ENCODE measurements at regions not wholly inside any gene's neighbourhood (a gene's known extent, or its start where the extent isn't known, plus 50 kb on each side); places are given as distances from the start of the nearest gene placed in this dataset.
"Not testable (repeated sequence)": the region's sequence is repeated elsewhere in the genome, so short reads cannot be mapped to it uniquely, and the experiment has no call there.

DNA sequence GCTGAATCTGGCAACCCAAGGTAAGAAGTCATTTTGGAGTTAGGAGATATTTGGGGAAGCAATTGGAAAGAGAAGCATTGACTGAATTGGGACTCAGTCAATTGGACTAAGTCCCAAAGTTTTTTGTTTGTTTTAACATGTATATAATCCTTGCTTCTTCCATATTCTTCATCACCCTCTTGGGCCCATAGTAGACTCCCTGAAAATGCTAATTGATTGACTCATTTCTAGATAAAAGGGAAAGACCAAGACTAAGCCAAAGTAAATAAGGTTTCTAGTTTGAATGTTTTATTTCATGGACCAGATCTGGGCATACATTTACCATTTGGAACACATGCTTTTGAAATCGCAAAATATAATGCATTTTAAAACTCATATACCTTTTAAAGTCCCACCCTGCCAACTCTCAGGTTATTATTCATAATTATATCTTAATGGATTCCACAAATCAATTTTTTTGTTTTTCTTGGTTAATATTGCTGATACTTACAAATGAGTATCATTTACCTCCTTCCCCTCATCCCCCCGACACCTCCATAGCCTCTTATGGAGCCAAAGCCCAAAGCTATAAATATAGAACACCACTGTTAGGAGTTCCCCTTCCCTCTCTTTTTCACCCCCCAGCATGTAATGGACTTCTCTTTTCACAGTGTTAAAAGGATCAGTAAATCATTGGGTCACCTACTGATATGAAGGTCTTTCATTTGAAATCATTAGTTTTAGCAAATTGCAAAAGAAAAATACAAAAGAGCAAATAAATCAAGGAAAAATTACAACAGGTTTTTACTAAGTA, 674.0 kb upstream of the SOX9 start:
- DNase-seq, result no peak

DNA sequence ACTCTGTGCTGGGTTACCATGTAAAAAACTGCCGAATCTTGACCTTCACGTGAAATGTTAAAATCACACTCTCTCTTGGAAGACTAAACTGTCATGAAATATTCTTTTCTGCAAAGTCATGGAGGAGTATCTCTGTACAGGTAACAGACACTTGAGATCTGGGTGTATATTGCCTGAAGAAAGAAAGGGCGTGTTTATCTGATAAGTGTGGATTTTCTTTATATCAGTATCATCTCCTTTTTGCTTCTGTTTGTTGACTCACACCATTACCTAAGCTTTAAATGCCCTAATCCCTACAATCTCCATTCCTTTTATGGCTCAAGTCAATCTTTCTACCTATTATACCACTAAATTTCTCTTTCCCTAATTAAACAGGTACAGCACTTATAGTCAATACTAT, 673.2 kb upstream of the SOX9 start:
- DNase-seq, result no peak

DNA sequence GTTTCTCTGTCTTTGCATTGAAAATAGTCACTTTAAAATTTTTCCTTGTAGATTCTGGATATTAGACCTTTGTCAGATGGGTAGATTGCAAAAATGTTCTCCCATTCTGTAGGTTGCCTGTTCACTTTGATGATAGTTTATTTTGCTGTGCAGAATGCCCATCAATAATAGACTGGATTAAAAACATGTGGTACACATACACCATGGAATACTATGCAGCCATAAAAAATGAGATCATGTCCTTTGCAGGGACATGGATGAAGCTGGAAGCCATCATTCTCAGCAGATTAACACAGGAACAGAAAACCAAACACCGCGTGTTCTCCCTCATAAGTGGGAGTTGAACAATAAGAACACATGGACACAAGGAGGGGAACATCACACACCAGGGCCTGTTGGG, 670.2 kb upstream of the SOX9 start:
- not testable (repeated sequence) for DNase-seq

DNA sequence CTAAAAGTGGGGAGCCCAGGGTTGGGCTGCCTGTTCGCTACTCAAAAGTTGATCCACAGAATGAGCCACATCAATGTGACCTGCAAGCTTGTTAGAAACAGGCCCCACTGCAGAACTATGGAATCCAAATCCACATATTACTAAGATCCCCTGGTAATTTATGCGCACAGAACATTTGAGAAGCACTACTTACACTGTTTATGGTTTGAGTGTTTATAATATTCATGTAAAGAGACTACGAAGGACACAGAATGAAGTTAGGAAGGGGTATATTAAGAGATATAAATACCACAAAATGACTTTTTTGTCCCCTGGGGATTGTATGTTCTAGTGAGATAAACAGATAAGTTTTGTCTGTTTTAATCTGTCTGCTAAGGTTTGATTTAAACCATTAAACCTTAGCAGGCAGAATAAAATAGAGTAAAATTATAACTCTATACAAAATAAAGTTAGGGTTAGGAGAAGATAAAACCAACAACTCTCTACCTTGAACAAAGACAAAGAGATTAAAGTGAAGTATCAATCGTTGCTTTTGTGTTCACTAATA, 666.9 kb upstream of the SOX9 start:
- DNase-seq, result no peak

DNA sequence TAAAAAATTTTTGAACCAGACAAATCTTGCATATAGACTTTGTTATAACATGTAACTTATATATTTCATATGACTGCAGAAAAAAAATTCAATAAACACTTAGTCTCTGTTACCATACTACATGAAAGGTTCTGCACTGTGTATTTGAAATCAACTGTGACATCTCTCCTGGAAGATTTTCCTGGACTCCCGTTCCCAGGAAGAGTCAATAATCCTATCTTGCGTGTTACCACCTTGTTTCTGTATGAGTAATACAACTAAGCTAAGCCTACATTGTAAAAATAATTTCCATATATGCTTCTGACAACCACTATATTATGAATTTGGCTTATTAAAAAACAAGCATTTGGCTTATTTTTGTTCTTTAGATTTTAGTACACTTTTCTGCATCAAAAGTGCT, 665.6 kb upstream of the SOX9 start:
- DNase-seq, result no peak

DNA sequence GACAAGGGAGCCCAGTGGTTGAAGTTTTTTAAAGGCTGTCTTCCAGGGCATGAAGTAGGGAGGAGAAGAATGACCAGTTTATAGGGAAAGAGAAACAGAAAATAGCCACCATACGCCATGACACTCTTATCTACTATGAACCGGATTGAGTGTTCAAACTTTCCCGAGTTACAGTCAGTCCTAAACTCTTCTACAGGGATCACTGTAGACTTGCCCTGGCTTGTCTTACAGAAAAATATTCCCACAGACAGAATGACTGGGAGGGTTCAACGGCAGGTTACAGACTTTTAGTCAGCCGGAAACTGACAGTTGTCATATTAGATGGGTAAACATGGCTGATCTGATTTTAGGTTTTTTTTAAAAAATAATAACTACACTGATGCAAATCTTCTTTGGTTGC, 662.5 kb upstream of the SOX9 start:
- no peak for DNase-seq

DNA sequence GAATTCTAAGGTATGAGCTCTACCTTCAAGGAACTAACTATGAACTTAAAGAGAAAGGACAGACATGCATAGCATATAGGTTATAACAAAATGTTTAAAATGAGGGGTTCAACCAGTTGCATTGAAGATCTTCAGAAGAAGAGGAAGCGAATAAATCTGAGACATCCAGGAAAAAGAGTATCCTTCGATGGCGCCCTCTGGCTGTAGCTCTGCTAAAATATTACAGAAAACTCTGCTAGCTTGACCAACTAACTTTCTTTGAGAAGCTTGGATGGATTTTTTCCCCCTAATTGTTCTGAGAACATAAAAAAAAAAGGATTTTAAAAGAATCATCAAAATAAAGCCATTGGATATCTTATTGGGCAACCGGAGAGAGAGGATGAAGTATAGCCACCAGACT, 659.9 kb upstream of the SOX9 start:
- DNase-seq, result no peak

DNA sequence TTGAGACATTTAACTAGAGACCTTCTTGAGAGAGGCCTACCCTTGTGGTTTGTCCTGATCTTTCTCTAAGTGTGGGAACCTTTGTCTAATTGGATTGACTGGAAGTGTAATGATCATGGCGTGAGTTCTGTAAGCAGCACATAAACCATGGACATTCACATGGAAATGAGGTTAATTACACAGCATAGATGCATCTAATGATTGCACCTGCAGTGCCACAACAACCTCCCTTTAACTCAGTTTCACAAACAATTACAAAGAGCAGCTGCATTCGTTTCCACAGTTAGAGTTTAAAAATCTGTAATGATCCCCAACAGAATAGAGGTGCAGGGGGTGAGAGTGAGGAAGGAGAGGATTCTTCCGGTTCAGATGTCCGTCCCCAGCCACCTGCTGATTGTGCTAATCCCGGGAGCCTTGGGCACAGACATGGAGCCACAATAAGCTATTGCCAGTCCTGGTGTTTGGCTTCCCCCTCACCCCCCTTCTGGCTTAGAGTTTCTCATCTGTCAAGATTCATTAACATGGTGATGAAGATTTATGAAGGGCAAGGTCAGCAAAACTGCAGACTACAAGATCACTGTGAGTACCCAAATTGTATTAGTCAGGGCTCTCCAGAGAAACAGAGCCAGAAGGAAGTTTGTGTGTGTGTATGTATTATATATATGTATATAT, 659.2 kb upstream of the SOX9 start:
- no peak for DNase-seq

DNA sequence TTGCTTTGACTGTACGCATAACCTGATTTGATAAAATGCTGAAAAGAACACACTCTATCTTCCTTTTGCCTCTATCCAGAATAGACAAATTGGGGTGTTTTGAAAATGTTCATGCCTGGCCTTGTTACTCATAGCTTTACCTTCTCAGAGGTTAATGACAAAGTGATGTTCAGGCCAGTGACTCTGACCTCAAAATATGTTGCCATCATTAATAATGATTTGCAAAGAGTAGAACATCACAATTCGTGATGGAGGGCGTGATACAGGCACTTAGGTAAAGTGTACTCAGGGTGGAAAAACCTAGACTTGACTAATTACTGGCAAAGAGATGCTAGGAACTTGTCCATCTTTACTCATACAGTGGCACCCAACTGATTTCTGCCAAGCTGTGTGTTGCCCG, 656.6 kb upstream of the SOX9 start:
- no peak for DNase-seq

DNA sequence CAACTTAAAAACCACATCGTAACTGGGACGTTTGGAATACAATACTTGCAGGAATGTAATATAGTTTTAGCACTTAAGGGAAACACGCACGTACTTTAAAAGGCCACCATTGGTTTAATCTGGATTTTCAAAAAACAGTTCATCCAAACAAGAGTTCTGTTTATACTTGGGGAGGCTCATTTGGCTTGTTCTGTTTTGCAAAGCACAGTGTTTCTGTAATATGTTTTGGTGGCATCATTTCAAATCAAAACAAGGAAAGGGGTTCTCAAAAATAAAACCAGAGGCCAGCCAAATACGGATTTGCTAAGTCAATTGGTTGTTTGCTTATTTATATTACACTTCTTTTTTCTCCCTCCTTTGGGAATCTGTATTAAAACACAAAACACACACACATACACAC, 656.1 kb upstream of the SOX9 start:
- DNase-seq, result no peak

DNA sequence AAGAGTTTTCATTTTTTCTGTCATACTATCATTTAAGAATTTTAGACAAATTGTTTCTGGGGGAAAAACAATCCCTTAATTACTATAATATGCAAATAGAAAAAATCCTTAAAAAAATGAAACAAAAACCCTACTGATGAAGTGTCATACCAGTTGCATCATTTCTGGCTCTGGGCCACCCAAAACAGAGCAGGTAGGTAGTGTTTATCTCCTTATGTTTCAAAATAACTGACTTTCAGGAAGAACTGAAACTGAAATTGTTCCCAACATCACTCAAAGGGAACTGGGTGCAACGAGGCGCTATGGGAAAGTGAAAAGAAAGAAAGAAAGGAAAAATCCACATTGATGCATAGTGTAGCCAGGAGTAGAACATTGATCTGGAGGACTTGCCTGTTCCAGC, 653.1 kb upstream of the SOX9 start:
- DNase-seq, result no peak

DNA sequence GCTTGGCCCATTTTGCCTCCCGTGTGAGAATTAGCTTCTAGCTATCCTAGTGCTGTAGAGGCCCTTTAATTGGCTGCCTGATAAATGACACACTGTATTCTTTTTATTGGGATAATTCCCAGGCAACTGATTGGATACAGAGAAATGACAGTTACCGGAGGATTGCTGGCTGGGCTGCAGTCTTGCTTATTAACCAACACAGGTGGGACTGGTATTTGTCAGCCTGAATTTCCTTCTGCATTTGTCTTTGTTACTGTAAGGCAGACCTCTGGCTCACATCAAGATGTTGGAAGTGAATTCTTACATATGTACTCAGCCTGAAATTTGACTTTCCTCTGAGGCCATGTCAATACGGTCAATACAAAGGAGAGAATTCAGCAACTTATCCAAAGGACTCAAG, 650.8 kb upstream of the SOX9 start:
- no peak for DNase-seq

DNA sequence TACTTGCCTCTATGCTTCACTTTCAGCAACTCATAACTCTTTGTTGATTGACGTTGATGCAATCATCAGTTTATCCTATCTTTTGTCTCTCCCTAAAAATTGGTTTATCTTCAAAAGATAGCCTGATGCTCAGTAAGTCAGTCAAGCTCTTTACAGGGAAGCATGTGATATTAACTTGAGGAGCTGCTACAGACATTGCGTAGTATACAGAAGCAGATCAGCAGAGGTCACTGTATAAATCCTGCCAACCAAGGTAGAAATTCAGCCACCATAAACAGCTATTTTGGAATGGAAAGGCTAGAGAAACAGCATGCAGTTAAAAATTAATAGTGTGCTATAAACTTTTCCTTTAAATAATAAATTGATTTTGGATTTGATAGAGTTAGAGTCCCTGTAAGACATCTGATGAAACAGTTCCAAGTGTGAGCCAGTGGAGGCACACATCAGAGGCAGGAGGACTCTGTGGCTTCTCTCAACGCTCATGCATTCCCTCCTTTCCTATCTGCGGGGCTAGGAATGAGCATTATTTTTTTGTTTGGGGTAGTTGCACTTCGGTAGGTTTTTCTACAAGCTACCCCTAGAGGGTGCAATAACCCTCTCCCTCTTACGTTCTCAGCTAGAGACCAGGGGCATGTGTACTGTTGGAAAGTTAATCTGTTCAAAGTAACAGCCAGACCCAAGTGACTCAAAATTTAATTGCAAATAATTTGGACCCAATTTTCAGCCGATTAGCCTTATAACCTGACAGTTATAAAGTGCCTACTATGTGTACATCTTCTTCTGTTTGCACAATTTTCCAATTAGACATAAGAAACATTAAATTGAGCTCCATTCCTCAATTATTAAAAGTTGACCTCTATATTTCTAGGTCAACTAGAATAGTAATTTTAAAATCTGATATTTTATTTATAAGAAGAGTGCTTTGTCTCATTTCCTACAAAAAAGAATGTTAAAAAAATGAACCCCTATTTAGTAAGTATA, 647.7 kb upstream of the SOX9 start:
- no peak for DNase-seq

DNA sequence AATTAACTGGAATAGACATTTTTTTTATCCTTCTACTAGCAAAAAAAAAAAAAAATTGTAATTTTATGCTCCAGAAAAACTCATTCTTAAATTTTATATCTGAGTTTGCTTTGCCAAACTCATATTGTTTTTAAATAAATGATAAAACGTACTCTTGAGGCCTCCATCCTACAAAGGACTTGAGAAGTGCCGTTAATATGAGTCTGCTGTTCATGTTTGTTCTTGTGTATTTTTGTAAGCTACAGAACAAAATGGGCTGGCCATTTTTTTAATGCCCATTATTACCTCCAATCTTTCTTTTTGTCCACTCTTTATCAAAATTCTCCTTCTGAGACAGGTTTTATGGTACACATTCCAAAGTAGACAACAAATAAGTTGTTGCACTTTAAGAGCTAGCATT, 643.5 kb upstream of the SOX9 start:
- DNase-seq, result no peak

DNA sequence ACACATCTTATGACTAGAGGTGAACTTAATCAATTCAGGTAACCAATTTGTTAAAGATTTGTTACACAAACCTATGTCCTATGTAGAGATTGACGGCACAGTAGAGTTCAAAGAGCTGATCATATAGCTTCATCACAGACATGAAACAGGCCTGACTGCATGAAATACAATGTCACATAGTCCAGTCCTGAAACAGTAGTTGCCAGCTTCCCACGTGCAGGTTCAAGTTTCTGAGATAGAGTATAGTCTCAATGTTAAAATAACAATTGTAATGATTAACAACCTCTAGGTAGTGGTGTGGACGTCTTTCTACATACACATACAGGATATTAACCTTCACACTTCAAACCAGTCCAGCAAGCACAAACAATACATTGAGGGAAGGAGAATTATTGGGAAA, 640.7 kb upstream of the SOX9 start:
- DNase-seq, result no peak

DNA sequence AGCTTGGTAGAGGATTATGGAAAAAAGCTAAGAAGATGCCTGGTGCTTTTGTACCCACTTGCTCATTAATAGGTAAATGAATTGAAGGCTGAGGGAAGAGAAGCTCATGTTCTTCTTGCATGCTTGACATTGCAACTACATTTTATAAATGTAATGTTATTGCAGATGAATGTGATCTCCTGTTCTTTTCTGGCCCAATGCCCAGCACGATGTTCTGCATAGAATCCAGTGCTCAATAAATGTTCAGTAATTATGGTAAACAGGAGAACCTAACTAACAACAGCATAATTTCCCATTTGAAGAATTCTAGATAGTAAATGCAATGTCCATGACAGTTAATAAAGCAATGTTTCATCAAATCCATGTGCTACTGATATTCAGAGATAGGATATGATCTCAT, 638.2 kb upstream of the SOX9 start:
- no peak for DNase-seq

DNA sequence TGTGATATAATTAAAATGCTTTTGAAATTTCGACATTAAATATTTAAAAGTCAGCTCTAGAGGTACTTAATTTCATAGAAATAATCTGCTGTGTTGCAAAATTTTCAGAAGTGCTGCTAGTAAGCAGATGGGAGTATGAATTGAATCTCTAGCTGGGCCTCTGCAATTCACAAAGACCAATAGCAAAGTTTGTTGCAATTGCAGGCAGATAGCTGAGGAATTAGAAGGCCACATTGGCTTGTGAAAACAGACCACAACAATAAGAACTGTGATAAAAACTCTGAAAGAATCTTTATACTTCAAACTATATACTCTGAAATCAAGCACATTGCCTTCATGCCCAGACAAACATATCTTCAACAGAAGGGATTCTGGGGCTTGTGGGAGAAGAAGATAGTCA, 636.3 kb upstream of the SOX9 start:
- no peak for DNase-seq

DNA sequence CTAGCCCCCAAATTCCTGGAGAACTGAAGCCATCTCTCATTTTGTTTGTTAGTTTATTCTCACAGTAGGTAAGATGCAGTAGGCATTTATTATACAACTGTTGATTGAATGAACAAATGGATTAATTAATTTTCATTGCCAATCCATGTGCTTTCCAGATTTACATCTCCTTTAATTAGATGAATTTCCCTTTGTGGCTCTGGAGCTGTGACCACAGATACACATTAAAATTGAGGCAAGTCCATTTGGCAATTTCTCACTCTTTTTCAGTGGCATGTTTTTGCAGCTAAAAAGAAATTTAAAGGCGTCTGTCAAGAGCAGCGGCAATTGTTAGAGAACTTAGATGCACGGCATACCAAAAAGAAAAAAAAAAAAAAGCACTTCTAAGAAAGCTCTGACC, 635.4 kb upstream of the SOX9 start:
- no peak for DNase-seq

DNA sequence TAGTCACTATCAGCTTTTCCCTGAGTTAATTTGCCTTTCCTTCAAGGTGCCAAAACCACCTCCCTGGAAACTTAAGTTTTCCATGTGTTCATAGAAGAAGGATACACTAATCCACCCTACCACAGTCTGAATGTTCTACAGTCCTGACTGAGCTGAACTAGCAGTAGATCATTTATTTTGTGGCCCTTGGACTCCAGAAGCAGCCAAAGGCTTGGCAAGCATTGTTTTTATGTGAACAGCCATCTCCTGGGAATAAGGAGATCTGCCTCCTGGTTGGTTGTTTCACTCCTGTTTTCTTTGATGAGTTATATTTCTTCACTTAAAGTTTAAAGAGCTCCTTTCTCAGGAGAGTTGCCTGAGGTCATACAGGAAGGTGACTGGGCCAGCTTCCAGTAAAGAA, 634.6 kb upstream of the SOX9 start:
- no peak for DNase-seq

DNA sequence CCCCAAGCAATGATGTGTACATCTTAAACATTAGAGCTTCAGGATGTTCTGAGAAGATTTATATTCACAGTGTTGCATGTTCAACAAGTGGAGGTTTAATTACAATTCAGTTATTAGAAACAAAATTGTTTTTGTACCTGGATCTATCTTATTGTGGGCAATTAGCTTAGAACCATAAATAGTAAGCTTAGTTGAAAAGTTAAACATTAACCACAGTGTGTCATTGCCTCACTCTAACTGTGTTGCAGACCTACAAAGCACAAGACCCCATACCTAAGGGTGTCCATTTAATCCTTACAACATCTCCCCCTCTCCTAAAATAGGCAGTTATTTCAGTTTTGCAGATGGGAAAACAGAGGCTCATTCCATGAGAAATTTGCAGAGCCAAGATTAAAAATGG, 632.0 kb upstream of the SOX9 start:
- no peak for DNase-seq

DNA sequence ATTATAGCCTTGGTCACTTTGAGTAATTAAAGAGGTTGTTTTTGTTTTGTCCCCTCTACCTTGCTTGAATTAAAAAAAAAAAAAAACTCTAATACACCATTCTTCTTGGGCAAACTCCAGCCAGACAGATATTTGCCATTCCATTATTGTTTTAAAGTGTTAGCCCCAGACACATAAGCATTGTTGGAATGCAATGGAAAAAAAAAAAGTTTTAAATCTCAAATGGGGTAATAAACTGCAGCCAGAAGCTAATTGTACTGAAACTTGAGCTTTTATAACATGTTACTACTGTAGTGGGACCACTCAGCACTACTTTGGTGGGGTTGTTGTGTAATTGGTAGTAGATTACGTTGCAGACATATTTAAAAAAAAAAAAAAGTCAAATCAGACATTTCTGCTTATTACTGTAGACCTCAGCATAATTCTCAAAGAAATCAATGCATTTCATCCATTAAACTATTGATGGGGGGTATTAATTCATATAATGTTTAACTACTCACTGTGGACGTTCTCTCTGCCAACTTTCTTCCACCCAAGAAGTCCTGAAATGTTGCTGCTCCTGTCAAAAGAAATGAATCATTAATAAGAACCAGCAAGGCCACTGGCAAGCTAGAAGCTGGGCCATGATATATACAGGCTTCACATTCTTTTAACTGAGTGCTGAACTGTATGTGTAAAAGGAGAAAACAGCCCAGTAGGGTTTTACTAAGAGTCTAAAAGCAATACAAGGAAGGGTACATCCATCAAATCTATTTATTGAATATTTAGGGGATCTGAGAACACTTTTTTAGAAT, 626.6 kb upstream of the SOX9 start:
- no peak for DNase-seq

DNA sequence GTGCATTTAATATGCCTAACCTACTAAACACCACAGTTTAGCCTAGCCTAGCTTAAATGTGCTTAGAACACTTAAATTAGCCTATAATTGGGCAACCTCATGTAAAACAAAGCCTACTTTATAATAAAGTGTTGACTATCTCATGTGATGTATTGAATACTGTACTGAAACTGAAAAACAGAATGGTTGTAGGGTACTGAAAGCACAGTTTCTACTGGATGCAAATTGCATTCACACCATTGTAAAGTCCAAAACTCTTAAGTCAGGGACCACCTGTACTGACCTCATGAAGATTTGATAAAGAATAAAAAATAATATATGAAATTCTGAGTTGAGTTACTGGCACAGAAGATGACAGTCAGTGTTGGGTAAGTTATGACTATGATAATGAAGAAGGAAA, 625.4 kb upstream of the SOX9 start:
- no peak for DNase-seq
